Vagina (tissue), 2 donors: ENCODE measurements at regions not wholly inside any gene's neighbourhood (a gene's known extent, or its start where the extent isn't known, plus 50 kb on each side); places are given as distances from the start of the nearest gene placed in this dataset.

Experiments
- DNase-seq, 2 donors: peaks; one replicate each; pipeline ENCODE4 v3.0.0-alpha.2; 2017; ENCODE audit errors: extremely low spot score in 2 of 2
- H3K27ac ChIP-seq: fragments of 200-600 bp; sonication (generic); one replicate; pipeline ENCODE4 v1.5.1; 2019
- H3K27me3 ChIP-seq: fragments of 200-600 bp; sonication (generic); one replicate; pipeline ENCODE4 v1.5.1; 2019
- H3K36me3 ChIP-seq, 2 donors: fragments of 200-600 bp; sonication (generic); one replicate each; pipeline ENCODE4 v1.5.1; 2017 to 2019
- H3K4me1 ChIP-seq: fragments of 200-600 bp; sonication (generic); one replicate; pipeline ENCODE4 v1.5.1; 2019
- H3K4me3 ChIP-seq, 2 donors: fragments of 200-600 bp; sonication (generic); 1 replicate in 1 of 2; 2 replicates in 1 of 2; pipeline ENCODE4 v1.5.1; 2016 to 2019
- H3K9me3 ChIP-seq: fragments of 200-600 bp; sonication (generic); one replicate; pipeline ENCODE4 v1.5.1; 2019
- POLR2A ChIP-seq, 2 donors: fragments of 450-650 bp; IDR thresholded peaks; one replicate each; pipeline ENCODE4 v1.6.1; 2017; ENCODE audit warnings: antibody characterized with exemption in 2 of 2, mild to moderate bottlenecking in 2 of 2, moderate library complexity in 2 of 2
- POLR2AphosphoS5 ChIP-seq, 2 donors: sonication (generic); formaldehyde crosslinking; IDR thresholded peaks; one replicate each; pipeline ENCODE4 v1.9.0; 2017; ENCODE audit warnings: antibody characterized with exemption in 2 of 2, mild to moderate bottlenecking in 2 of 2, low read depth in 1 of 2; ENCODE audit not compliant: insufficient read depth in 1 of 2
- intact Hi-C: fragments of 100-400 bp; cut with DNase I; formaldehyde crosslinking; loops from one replicate; pipeline ENCODE4 v1.15.1; 2023
- TF ChIP-seq, protein P1 (sequence below), 3 experiments: fragments of 450-650 bp in 2 of 3; fragments of 200-600 bp in 1 of 3; sonication (generic) in 1 of 3; IDR thresholded peaks; one replicate each; pipeline ENCODE4 v1.5.1; 2017 to 2019; ENCODE audit warnings: antibody characterized with exemption in 3 of 3, mild to moderate bottlenecking in 2 of 3, moderate library complexity in 2 of 3

DNA sequence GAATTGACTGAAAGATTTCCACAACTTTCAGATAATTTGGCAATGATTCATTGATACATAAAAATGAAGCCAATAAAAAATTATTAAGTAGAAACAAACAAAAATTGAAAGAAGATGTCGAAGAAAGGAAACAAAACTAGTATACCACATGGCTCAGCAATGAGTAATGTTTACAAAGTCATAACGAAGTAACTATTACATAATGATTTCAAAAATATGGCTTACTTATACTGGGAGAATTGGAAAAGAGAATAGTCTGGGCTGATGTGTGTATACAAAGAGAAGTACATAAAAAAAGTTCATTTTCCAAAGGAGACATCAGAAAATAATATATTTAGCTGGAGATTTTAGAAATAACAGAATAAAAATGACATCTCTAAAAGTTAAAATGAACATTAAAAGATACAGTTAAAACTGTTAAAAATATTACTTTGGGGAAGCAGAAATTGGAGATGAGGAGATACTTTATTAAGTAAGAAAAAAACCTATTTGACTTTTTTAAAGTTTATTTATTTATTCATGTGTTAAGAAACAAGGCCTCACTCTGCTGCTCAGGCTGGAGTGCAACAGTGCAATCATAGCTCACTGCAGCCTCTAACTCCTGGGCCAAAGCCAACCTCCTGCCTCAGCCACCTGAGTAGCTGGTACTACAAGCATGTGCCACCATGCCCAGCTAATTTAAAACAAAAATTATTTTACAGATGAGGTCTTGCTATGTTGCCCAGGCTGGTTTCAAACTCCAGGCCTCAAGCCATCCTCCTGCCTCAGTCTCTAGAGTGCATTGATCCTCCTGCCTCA, 409.7 kb upstream of the PIK3C3 start:
- Histone ChIP-seq H3K27me3 (no peaks in the 10 kb centered on the region), H3K36me3 (no peaks in the 10 kb centered on the region), H3K27ac (no peak overlapping the region), H3K4me1 (no peaks in the 10 kb centered on the region), H3K9me3 (no peaks in the 10 kb centered on the region), H3K4me3 (no peak overlapping the region)
- intact Hi-C loops = no loop called here
- no peak for DNase-seq
- no peak for TF ChIP-seq POLR2A (IDR thresholded peaks at IDR 0.05)
- no peak for TF ChIP-seq POLR2AphosphoS5 (IDR thresholded peaks at IDR 0.05; ENCODE audit: insufficient read depth in 1 of 2, low read depth in 1 of 2)
- TF ChIP-seq, protein P1, sequence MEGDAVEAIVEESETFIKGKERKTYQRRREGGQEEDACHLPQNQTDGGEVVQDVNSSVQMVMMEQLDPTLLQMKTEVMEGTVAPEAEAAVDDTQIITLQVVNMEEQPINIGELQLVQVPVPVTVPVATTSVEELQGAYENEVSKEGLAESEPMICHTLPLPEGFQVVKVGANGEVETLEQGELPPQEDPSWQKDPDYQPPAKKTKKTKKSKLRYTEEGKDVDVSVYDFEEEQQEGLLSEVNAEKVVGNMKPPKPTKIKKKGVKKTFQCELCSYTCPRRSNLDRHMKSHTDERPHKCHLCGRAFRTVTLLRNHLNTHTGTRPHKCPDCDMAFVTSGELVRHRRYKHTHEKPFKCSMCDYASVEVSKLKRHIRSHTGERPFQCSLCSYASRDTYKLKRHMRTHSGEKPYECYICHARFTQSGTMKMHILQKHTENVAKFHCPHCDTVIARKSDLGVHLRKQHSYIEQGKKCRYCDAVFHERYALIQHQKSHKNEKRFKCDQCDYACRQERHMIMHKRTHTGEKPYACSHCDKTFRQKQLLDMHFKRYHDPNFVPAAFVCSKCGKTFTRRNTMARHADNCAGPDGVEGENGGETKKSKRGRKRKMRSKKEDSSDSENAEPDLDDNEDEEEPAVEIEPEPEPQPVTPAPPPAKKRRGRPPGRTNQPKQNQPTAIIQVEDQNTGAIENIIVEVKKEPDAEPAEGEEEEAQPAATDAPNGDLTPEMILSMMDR (IDR thresholded peaks at IDR 0.05) = no peak

DNA sequence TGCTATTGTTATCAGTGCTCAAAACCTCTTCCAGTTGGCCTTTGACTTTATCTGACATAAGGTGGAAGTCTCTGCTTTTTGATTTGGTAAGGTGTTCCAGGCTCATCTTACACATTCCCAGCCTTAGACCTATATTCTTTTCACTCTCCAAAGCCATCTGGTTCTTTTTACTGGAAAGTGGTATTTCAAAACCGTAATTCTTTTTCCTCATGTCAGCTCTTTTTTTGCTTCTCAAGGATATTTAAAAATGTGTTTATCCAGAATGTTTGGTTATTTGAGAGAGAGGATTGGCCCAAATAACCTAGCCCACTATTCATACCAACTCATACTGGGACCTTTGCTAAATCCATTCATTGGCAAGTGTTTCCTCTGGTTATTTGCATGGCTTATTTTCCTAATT, 411.2 kb upstream of the PIK3C3 start:
- Histone ChIP-seq H3K27me3 (no peaks in the 10 kb centered on the region), H3K9me3 (no peaks in the 10 kb centered on the region), H3K27ac (no peak overlapping the region), H3K4me1 (no peaks in the 10 kb centered on the region), H3K36me3 (no peaks in the 10 kb centered on the region), H3K4me3 (no peak overlapping the region)
- intact Hi-C loops = no loop called here
- DNase-seq = no peak
- TF ChIP-seq POLR2AphosphoS5 (IDR thresholded peaks at IDR 0.05; ENCODE audit: insufficient read depth in 1 of 2, low read depth in 1 of 2) = no peak
- TF ChIP-seq, protein P1 (IDR thresholded peaks at IDR 0.05) = no peak
- no peak for TF ChIP-seq POLR2A (IDR thresholded peaks at IDR 0.05)

- intact Hi-C loops = no loop called here
- Histone ChIP-seq H3K4me1 (no peaks in the 10 kb centered on the region), H3K27me3 (no peaks in the 10 kb centered on the region)
These were observed 414.7 kb upstream of the PIK3C3 start for GRCh38 chr18:41540237-41540871.

GRCh38 chr18:41538751-41539150, 416.3 kb upstream of the PIK3C3 start:
- Histone ChIP-seq H3K4me1 (no peaks in the 10 kb centered on the region), H3K9me3 (no peaks in the 10 kb centered on the region), H3K27ac (no peak overlapping the region), H3K36me3 (no peaks in the 10 kb centered on the region), H3K27me3 (no peaks in the 10 kb centered on the region), H3K4me3 (no peak overlapping the region)
- no peak for TF ChIP-seq POLR2AphosphoS5 (IDR thresholded peaks at IDR 0.05; ENCODE audit: insufficient read depth in 1 of 2, low read depth in 1 of 2)
- TF ChIP-seq POLR2A (IDR thresholded peaks at IDR 0.05) = no peak
- TF ChIP-seq, protein P1 (IDR thresholded peaks at IDR 0.05) = no peak
- intact Hi-C loops = no loop called here
- DNase-seq = no peak

More at GRCh38 chr18:41540237-41540871, 414.7 kb upstream of the PIK3C3 start:
- Histone ChIP-seq H3K9me3 (no peaks in the 10 kb centered on the region), H3K27ac (no peak overlapping the region), H3K36me3 (no peaks in the 10 kb centered on the region), H3K4me3 (no peak overlapping the region)
- no peak for DNase-seq
- TF ChIP-seq, protein P1 (IDR thresholded peaks at IDR 0.05) = no peak
- TF ChIP-seq POLR2A (IDR thresholded peaks at IDR 0.05) = no peak
- no peak for TF ChIP-seq POLR2AphosphoS5 (IDR thresholded peaks at IDR 0.05; ENCODE audit: insufficient read depth in 1 of 2, low read depth in 1 of 2)

- intact Hi-C loops = no loop called here
- no peak overlapping the region for H3K4me3 ChIP-seq
- H3K4me1 ChIP-seq = no peaks in the 10 kb centered on the region
- H3K27ac ChIP-seq = no peak overlapping the region
- DNase-seq = no peak
- no peaks in the 10 kb centered on the region for H3K27me3 ChIP-seq
- TF ChIP-seq, protein P1 (IDR thresholded peaks at IDR 0.05) = no peak
- TF ChIP-seq POLR2A (IDR thresholded peaks at IDR 0.05) (no peak), POLR2AphosphoS5 (IDR thresholded peaks at IDR 0.05; ENCODE audit: insufficient read depth in 1 of 2, low read depth in 1 of 2) (no peak)
- H3K9me3 ChIP-seq = no peaks in the 10 kb centered on the region
- H3K36me3 ChIP-seq = no peaks in the 10 kb centered on the region
These were observed 417.4 kb upstream of the PIK3C3 start for GRCh38 chr18:41537666-41538065.
